Heart left ventricle (tissue), 13 donors: ENCODE measurements at regions not wholly inside any gene's neighbourhood (a gene's known extent, or its start where the extent isn't known, plus 50 kb on each side); places are given as distances from the start of the nearest gene placed in this dataset.

Experiments
- POLR2A ChIP-seq, 2 donors: fragments of 450-650 bp; IDR thresholded peaks; one replicate each; pipeline ENCODE4 v1.6.1; 2017; ENCODE audit warnings: antibody characterized with exemption in 2 of 2, mild to moderate bottlenecking in 2 of 2, moderate library complexity in 2 of 2
- TF ChIP-seq, protein P1 (sequence below), 12 donors: fragments of 200-600 bp; sonication (generic) in 4 of 12; IDR thresholded peaks; one replicate each; pipeline versions ENCODE4 v1.5.0 to v1.8.0; 2018 to 2022; ENCODE audit warnings: antibody characterized with exemption in 12 of 12, mild to moderate bottlenecking in 5 of 12
- donor health status: ischemic (EF 13 %, LVEDD 7.1; RV severe dilation, severe dysfunction).
- donor health status: DM: no; HTN: yes; CAD: no.
- donor health status: DM: no; HTN: no; CAD: no.
- donor health status: ischemic (EF 25% LVEDD 6.9; RV normal size, moderate dysfunction).
- donor health status: ischemic (EF 25% LVEDD 5.7; RV mildly dilated, moderate dysfunction).
- donor health status: ischemic (EF 35%, LVEDD 5.7; RV mildly dilated, moderate dysfunction).
- donor health status: nonischemic (EF 11% LVEDD 7.7; RV severe dilation, severe dysfunction).
- donor health status: DM: yes; HTN: yes; CAD: no.
- donor health status: PGD.
- donor health status: ischemic (EF 29% LVEDD 5.4; RV normal size, mild dysfunction).
- donor health status: nonischemic (EF 23%, LVEDD 6.1; RV moderate dilation, normal function).

DNA sequence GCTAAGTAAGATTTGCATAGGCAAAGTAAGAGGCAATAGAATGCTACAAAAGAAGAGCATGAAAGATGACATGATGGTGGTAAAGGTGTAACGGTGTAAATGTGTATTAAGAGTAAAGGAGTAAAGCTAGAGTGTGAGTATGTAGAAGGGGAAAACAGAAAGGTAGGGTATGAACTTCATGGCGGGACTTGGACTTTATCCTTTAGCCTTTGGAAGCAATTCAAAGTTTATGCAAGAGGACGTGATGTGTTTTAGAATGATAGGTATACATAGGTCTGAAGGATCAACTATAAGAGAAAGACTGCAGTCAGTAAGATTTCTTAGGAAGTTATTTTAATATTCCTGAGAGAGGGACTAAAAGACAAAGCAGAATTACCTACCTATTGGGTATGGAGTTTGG, 358.0 kb upstream of the FAT3 start:
- TF ChIP-seq, protein P1, sequence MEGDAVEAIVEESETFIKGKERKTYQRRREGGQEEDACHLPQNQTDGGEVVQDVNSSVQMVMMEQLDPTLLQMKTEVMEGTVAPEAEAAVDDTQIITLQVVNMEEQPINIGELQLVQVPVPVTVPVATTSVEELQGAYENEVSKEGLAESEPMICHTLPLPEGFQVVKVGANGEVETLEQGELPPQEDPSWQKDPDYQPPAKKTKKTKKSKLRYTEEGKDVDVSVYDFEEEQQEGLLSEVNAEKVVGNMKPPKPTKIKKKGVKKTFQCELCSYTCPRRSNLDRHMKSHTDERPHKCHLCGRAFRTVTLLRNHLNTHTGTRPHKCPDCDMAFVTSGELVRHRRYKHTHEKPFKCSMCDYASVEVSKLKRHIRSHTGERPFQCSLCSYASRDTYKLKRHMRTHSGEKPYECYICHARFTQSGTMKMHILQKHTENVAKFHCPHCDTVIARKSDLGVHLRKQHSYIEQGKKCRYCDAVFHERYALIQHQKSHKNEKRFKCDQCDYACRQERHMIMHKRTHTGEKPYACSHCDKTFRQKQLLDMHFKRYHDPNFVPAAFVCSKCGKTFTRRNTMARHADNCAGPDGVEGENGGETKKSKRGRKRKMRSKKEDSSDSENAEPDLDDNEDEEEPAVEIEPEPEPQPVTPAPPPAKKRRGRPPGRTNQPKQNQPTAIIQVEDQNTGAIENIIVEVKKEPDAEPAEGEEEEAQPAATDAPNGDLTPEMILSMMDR (IDR thresholded peaks at IDR 0.05), result no peak
- TF ChIP-seq POLR2A (IDR thresholded peaks at IDR 0.05), result no peak
